ENCODE measurements at regions not wholly inside any gene's neighbourhood (a gene's known extent, or its start where the extent isn't known, plus 50 kb on each side); places are given as distances from the start of the nearest gene placed in this dataset.

GRCh38 chr5:93189707-93190120, 391.3 kb downstream of the NR2F1-AS1 start:
- WGBS, 3 donors, result 47 to 61% (median 51%) methylated on average over 2 of the region's 2 CpGs
- H3K27ac ChIP-seq, result no peak overlapping the region
- H3K4me1 ChIP-seq, result peaks cover 6% of the 10 kb centered on the region
- intact Hi-C loops (cut with DNase I), result no loop called here
- no peaks in the 10 kb centered on the region for H3K36me3 ChIP-seq (ENCODE audit: insufficient read depth in 1 of 2, low read depth in 1 of 2)
- DNase-seq, result no peak
- no peaks in the 10 kb centered on the region for H3K9me3 ChIP-seq
- no peak overlapping the region for H3K4me3 ChIP-seq
- no peaks in the 10 kb centered on the region for H3K27me3 ChIP-seq (ENCODE audit: insufficient read depth in 3 of 3, low read length in 2 of 3)
- no peak for TF ChIP-seq CTCF (IDR thresholded peaks at IDR 0.05)
- peak; percentile 79 to 95 (median 86) for ATAC-seq

DNA sequence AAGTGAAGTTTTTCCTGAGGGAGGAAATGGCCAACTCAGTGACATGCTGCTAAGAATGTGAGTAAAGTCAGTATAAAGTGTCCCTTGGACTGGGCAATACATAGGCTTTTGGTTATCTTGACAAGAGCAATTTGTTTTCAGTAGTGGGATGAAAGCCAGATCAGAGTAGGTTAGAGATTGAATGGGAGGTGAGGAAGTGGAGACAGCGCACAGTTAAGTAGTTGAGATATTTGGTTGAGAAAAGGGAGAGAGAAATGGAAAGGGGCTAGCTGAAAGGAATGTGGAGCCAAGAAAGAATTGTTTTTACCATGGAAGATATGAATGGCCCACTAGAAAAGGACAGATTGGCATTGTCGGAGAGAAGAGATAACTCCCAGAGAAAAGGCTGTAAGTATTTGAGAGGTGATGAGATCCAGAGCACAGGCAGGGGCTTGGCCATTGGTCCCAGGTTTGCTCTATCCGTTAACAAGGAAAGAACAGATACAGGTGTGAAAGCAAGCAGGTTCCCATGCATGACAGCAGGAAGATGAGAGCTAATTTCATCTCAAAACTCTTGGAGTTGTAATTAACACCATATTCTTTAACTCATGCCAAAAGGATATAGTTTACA, 392.0 kb downstream of the NR2F1-AS1 start:
- intact Hi-C loops (cut with DNase I), result no loop called here
- TF ChIP-seq CTCF (IDR thresholded peaks at IDR 0.05), result no peak
- Histone ChIP-seq H3K36me3 (ENCODE audit: insufficient read depth in 1 of 2, low read depth in 1 of 2) (no peaks in the 10 kb centered on the region), H3K9me3 (no peaks in the 10 kb centered on the region), H3K4me1 (peaks cover 6% of the 10 kb centered on the region), H3K4me3 (no peak overlapping the region), H3K27ac (no peak overlapping the region), H3K27me3 (ENCODE audit: insufficient read depth in 3 of 3, low read length in 2 of 3) (no peaks in the 10 kb centered on the region)
- DNase-seq (no peak), ATAC-seq (no peak)
- 94 to 97% (median 96%) methylated on average over 3 of the region's 3 CpGs for WGBS, 3 donors

- ATAC-seq, result no peak
- H3K27me3 ChIP-seq (ENCODE audit: insufficient read depth in 3 of 3, low read length in 2 of 3), result no peaks in the 10 kb centered on the region
Measured at GRCh38 chr5:93186076-93186682, 394.8 kb downstream of the NR2F1-AS1 start.

GRCh38 chr5:93184041-93184440, 397.0 kb downstream of the NR2F1-AS1 start:
- WGBS, 3 donors, result 24 to 69% (median 40%) methylated on average over 1 of the region's 1 CpG
- H3K27ac ChIP-seq, result no peak overlapping the region
- no peak for DNase-seq
- no peaks in the 10 kb centered on the region for H3K27me3 ChIP-seq (ENCODE audit: insufficient read depth in 3 of 3, low read length in 2 of 3)
- no peaks in the 10 kb centered on the region for H3K4me1 ChIP-seq
- no peak for ATAC-seq
- no peaks in the 10 kb centered on the region for H3K36me3 ChIP-seq (ENCODE audit: insufficient read depth in 1 of 2, low read depth in 1 of 2)
- no peak overlapping the region for H3K4me3 ChIP-seq
- TF ChIP-seq CTCF (IDR thresholded peaks at IDR 0.05), result no peak
- H3K9me3 ChIP-seq, result no peaks in the 10 kb centered on the region
- intact Hi-C loops (cut with DNase I), result no loop called here

More at GRCh38 chr5:93186076-93186682, 394.8 kb downstream of the NR2F1-AS1 start:
- no peak overlapping the region for H3K27ac ChIP-seq
- TF ChIP-seq CTCF (IDR thresholded peaks at IDR 0.05), result no peak
- peaks cover 6% of the 10 kb centered on the region for H3K4me1 ChIP-seq
- H3K36me3 ChIP-seq (ENCODE audit: insufficient read depth in 1 of 2, low read depth in 1 of 2), result no peaks in the 10 kb centered on the region
- intact Hi-C loops (cut with DNase I), result no loop called here
- no peak for DNase-seq
- 54 to 64% (median 59%) methylated on average over 3 of the region's 3 CpGs for WGBS, 3 donors
- no peak overlapping the region for H3K4me3 ChIP-seq
- H3K9me3 ChIP-seq, result no peaks in the 10 kb centered on the region

GRCh38 chr5:93179466-93179865, 401.6 kb downstream of the NR2F1-AS1 start:
- WGBS, 3 donors, result 59 to 79% (median 62%) methylated on average over 1 of the region's 1 CpG
- Histone ChIP-seq H3K36me3 (ENCODE audit: insufficient read depth in 1 of 2, low read depth in 1 of 2) (no peaks in the 10 kb centered on the region), H3K4me1 (no peaks in the 10 kb centered on the region), H3K27me3 (ENCODE audit: insufficient read depth in 3 of 3, low read length in 2 of 3) (no peaks in the 10 kb centered on the region), H3K9me3 (no peaks in the 10 kb centered on the region), H3K4me3 (no peak overlapping the region), H3K27ac (no peak overlapping the region)
- no peak for DNase-seq
- no peak for TF ChIP-seq CTCF (IDR thresholded peaks at IDR 0.05)
- intact Hi-C loops (cut with DNase I), result no loop called here
- ATAC-seq, result no peak
